HG02870 (cell line): ENCODE measurements at regions not wholly inside any gene's neighbourhood (a gene's known extent, or its start where the extent isn't known, plus 50 kb on each side); places are given as distances from the start of the nearest gene placed in this dataset.

Experiments used
- ATAC-seq: cut with Tn5 transposase; IDR thresholded peaks from one replicate; pipeline ENCODE4 v1.9.1; 2021; ENCODE audit warnings: mild to moderate bottlenecking, moderate library complexity; ENCODE audit not compliant: unreplicated experiment

- ATAC-seq = no peak
Measured at GRCh38 chr11:134584706-134585445, 172.8 kb upstream of the B3GAT1 start.

- no peak for ATAC-seq
Measured at GRCh38 chr11:134584001-134584561, 172.0 kb upstream of the B3GAT1 start.

- no peak for ATAC-seq
Measured at GRCh38 chr11:134583397-134583990, 171.5 kb upstream of the B3GAT1 start.

- no peak for ATAC-seq
Measured at GRCh38 chr11:134582770-134583095, 170.7 kb upstream of the B3GAT1 start.

- ATAC-seq = no peak
Measured at GRCh38 chr11:134581966-134582769, 170.1 kb upstream of the B3GAT1 start.

- no peak for ATAC-seq
Measured at GRCh38 chr11:134581121-134581626, 169.1 kb upstream of the B3GAT1 start.

- no peak for ATAC-seq
Measured at GRCh38 chr11:134580610-134580975, 168.6 kb upstream of the B3GAT1 start.

- ATAC-seq = no peak
Measured at GRCh38 chr11:134579724-134580609, 167.9 kb upstream of the B3GAT1 start.

GRCh38 chr11:134578807-134579723 lies 167.0 kb upstream of the B3GAT1 start:
- no peak for ATAC-seq

GRCh38 chr11:134577751-134578395 lies 165.8 kb upstream of the B3GAT1 start:
- no peak for ATAC-seq

- ATAC-seq = no peak
Measured at GRCh38 chr11:134576721-134577171, 164.7 kb upstream of the B3GAT1 start.

- no peak for ATAC-seq
Measured at GRCh38 chr11:134576286-134576685, 164.2 kb upstream of the B3GAT1 start.

- no peak for ATAC-seq
Measured at GRCh38 chr11:134575504-134576230, 163.6 kb upstream of the B3GAT1 start.

GRCh38 chr11:134574947-134575346 lies 162.9 kb upstream of the B3GAT1 start:
- no peak for ATAC-seq

- no peak for ATAC-seq
Measured at GRCh38 chr11:134574425-134574824, 162.4 kb upstream of the B3GAT1 start.

- ATAC-seq = no peak
Measured at GRCh38 chr11:134573857-134574256, 161.8 kb upstream of the B3GAT1 start.

GRCh38 chr11:134572741-134573675 lies 161.0 kb upstream of the B3GAT1 start:
- no peak for ATAC-seq
